CD1c-positive myeloid dendritic cell (primary cell): ENCODE measurements at regions not wholly inside any gene's neighbourhood (a gene's known extent, or its start where the extent isn't known, plus 50 kb on each side); places are given as distances from the start of the nearest gene placed in this dataset.

Source experiments
- DNase-seq: peaks from one replicate; pipeline ENCODE4 v3.0.0-alpha.2; 2016; ENCODE audit errors: extremely low spot score

DNA sequence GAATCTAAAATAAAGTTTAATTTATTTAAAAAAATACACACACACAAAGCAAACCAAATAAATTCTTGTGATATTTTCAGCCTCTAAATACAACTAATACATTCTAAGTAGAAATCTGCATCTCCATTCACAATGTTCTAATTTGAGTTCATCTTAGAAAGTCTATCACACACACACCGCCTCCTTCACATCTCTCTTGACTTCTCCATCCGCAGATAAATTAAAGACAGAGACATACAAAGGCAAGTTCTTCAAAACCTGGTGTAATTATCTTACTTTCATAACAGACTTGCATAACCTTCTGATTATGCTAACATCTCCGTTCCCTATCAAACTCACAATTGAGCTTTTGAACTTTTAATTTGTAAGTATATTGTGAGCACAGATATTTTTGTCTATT, 657.3 kb downstream of the VGLL3 start:
- no peak for DNase-seq

DNA sequence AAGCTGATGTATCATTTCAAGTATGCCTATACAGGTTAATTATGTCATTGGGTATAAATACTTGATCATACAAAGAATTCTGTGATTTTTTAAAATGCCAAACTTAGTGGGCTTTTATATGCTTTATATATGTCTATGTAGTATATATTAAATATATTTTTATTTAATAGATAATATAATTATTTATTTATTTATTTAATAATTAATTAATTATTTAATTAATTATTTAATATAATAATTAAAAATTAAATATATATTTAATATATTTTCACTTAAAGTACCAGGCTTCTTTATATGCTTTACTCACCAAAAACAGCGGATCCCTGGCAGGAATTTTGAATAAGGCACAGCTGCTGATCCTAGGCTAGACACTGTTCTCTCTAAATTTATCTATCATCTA, 687.0 kb downstream of the VGLL3 start:
- DNase-seq, result no peak

DNA sequence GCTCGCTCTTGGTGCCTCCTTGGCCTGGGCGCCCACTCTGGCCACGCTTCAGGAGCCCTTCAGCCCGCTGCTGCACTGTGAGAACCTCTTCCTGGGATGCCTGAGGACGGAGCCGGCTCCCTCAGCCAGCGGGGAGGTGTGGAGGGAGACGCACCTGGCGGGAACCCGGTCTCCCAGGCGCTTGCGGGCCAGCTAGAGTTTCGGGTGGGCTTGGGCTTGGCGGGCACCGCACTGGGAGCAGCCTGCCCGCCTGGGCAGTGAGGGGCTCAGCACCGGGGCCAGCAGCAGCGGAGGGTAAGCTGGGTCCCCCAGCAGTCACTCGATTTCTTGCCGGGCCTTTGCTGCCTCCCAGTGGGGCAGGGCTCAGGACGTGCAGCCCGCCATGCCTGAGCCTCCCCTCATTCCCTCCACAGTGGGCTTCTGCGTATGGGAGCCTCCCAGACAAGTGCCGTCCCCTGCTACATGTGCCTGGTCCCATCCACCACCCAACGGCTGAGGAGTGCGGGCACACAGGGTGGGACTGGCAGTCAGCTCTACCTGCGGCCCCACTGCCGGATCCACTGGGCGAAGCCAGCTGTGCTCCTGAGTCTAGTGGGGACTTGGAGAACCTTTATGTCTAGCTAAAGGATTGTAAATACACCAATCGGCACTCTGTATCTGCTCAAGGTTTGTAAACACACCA, 708.7 kb downstream of the VGLL3 start:
- no peak for DNase-seq

DNA sequence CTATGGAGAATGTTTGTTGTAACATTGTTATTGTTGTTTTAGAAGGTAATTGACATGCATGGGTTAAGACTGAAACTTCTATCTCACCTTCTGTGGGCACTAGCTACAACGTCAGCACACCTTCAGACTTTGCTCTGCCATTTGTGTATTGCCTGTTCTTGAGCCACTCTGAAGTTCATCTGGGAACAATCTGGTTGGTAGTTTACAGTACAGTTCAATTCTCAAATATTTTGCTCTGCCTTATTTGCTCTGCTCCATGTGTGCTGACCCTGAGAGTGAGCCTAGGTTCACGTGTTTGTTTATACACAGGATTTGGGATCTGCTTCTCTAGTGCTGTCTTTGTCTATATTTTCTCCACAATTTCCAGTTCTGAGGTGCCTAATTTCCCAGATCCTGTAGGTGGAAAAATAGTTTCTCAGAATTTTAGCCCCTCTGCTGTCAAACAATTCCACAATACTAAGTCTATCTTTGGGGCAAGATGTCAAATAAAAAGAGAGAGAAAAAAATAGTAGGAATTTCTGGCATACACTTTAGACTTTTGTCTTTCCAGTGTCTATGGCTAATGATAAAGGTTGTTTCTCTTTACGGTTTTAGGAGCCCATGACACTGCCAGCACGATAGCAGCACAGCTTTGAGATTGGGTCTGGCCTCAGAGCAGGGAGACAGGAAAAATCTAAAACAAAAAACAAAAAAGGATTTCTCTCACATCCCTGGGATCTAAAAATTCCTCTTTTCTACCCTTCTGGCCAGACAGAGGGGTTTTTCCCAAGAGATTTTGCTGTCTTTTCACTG, 721.4 kb downstream of the VGLL3 start:
- DNase-seq, result no peak

DNA sequence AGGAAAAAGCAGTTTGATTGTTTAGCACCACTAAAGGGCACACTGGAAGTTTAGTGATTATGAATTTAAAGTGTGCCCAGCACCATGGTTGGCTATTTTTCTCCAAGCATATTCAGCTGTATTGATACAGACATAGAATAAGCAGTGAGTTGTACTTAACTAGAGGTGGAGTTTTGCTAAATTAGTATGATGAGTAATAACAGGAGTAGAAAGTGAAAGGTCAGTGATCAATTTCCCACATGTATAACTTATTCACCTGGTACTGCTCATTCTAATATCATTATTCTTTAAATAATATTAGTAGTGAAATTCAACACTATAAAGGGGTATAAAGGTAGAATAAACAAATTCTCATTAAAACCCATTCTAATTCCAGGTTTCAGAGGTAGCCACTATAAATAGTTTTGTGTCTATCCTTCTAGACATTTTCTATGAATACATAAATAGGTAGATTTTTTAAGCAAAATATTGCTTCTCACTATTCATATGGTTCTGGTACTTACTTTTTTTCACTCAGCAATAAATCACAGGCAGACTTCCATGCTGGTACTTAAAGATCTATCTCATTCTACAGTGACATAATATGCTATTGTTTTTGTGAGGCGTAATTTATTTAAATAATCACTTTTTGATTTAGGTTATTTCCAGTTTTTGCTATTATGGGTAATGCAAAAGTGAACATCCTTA, 732.9 kb downstream of the VGLL3 start:
- DNase-seq, result no peak

- DNase-seq, result no peak
These were observed 736.5 kb downstream of the VGLL3 start for GRCh38 chr3:86254480-86254879.

GRCh38 chr3:86251781-86252180, 739.2 kb downstream of the VGLL3 start:
- no peak for DNase-seq

DNA sequence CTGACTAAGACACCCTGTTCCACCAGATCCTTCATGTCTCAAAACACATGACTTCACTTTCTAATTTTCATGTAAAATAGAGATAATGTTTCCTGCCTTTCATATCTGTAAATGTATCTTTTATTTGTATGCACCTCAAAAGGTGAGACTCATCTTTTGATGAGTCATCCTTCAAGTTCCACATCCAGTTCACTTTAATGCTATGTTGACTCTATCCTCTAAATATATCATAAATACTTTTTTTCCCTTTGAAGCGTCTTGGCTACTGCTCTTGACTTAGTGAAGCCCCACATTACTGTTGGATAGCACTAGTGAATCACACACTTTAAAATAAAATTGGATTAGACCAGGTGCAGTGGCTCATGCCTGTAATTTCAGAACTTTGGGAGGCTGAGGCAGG, 741.1 kb downstream of the VGLL3 start:
- no peak for DNase-seq

DNA sequence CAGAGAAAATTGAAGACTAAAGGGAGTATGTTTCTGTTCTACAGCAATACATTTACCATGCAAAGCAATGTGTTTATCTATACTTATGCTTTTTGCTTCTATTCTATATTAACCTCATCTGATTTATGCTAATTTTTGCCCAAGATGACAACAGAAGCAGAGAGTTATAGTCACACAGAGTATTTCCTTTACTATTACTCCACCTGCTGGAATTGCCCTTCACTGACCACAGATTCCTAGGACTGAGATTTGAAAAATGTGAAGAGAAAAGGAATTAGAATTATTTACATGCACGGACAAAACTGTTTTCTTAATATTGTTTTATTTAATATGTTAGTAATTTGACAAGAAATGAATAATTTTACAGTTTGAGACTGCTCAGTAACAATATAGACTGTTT, 745.6 kb downstream of the VGLL3 start:
- DNase-seq, result no peak

DNA sequence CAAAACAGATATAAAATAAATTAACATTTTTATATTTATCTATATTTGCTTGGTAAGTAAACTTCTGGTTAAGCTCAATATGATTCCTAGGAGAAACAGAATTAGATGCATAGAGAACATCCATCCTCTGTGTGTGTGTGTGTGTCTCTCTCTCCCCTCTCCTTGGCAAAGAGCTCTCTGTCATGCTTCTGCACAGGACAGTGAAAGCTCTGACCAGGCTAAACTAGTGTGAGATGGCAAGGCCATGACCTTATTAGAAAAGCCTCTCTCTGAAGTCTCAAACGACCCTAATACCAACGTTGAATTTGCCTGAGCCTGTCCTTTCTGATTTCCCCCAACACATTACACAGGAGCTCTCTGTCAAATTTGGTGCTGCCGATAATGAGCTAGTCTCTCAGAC, 746.0 kb downstream of the VGLL3 start:
- DNase-seq, result no peak

DNA sequence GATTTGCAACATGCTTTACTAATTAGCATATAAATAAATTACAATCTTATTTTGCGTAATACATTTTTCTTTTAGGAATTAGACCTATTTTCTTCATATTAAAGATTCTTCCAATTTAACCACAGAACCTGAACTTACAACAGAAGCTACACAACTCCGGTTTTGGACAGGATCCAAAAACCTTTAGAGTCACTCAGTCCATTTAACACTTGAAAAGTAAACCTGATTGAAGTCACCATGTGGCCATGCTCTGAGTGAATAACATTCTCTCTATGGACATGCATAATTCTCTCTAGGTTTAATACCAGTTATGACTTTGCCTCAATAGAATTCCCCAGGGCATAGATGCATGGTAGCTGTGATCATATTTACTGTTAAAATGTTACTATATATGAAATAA, 751.0 kb downstream of the VGLL3 start:
- DNase-seq, result no peak

DNA sequence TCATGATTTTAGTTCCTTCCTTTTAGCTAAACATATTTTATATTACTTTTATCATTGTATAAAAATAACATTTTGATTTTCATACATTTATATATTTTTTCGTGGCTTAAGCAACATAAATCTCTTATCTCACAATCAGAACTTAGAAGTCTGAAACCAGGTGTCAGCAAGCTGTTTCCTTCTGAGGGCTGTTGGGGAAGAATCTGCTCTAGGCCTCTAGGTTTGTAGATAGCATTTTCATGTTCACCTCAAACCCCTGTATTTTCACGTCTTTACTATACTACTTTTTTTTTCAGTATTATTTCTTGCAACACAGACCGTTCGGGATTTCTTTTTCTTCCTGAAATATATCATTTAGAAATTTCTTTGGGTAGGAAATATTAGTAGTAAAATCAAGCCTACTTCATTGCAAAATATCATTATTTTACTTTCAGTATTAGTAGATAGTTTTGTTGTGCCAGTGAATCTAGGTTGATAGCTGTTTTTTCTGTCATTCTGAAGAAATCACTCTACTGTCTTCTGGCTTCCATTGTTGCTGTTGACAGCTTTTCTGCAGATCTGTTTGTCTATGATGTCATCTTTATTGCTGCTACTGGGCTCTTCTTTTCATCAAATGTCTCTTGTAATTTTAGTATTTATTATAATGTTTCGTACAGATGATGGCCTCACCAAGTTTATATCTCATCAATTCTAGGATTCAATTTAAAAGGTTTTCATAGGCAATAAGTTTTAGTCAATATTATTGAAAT, 756.3 kb downstream of the VGLL3 start:
- no peak for DNase-seq

DNA sequence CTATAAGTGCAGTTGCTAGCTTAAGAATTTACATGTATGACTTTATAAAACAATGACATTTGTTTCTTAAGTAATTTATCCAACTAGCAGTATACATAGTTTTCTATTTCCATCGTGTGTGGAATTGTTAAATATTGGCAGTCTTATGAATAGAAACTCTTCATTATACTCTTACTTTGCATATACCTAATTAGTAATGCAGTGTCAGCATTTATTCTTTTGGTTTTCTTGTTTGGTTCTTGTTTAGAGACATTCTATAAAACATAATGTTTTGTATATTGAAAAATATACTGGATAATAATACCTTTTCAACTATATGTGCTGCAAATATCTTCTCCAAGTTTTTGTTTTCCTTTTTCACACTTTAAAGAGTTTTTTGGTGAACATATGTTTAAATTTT, 760.2 kb downstream of the VGLL3 start:
- DNase-seq, result no peak

DNA sequence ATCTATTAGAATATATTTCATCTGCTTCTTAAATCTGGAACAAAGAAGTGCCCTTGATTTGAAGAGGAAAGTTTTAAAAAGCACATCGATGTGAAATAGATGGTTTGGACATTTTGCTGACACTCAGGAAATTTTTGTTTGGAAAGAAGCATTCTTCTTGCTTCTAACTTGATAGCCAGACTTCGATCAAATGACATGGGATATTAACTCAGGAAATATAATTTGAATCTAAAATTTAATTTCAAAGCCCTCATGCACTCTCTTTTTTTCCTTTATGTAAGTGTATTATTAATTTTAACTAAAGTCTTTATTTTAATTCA, 761.2 kb downstream of the VGLL3 start:
- no peak for DNase-seq

GRCh38 chr3:86229086-86229774, 761.7 kb downstream of the VGLL3 start:
- no peak for DNase-seq

GRCh38 chr3:86228101-86228500, 762.8 kb downstream of the VGLL3 start:
- no peak for DNase-seq

DNA sequence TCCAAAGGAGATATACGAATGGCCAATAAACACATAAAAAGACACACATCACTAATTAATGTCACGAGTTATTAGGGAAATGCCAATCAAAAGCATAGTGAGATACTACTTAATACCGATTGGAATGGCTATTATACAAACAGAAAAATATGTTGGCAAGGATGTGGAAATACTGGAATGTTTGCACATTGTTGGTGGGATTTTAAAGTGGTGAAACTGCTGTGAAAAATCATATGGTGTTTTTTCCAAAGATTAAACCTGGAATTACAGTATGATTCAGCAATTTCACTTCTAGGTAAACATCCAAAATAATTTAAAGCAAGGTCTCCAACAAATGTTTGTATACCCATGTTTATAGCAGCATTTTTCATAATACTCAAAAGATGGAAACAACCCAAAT, 765.5 kb downstream of the VGLL3 start:
- no peak for DNase-seq

DNA sequence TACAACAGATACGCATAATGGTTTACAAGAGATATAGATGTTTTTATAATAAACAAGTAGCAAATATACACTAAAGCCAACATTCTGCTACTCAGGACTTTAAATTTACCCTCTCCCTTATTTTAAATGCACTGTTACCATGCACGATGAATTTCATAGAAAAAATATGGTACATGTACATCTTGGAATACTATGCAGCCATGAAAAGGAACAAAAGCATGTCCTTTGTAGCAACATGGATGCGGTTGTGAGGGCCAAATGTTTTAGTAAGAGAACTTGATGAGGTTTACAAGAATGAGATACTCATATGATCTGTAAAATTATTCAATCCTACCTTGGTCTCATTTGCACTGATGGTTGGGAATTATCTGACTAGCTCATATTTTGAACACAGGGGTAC, 769.3 kb downstream of the VGLL3 start:
- DNase-seq, result no peak

DNA sequence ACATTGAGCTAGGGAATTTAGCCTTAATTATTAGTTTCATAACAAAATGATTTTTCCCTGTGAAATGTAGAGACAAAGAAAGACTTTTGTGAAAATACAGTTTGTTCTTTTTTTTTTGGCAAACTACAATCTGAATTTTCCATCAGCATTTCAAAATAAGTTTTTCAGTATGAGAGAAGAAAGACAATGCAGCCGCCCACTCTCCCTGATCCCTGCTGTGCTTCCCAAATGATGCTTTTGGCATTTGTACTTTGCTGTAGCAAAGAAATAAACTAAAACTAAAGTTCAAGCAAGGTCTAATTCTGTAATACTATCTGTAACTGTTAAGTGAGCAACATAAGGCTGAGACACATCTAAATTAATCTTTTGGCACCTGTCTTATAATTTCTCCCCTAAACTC, 782.2 kb downstream of the VGLL3 start:
- no peak for DNase-seq

GRCh38 chr3:86182606-86183005, 808.3 kb downstream of the VGLL3 start:
- no peak for DNase-seq

- no peak for DNase-seq
These were observed 810.3 kb downstream of the VGLL3 start for GRCh38 chr3:86180696-86181095.

DNA sequence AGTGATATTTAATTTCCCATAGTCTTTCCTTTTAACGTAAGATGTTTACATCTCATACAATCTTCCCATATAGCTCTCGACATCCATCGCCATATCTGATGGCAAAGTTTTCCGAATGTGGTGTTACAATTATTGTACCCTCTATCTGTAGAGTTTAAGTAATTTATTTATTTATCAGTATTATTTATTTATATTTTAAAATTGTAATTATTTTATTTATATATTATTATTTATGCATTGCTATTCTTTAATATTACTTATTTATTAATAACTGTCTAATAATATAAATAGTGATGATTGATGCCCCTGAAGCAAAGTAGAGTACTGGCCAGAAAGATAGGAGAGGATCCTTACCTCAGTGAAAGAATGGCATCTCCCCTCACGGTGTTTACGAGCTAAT, 812.9 kb downstream of the VGLL3 start:
- no peak for DNase-seq
